Cardiac septum (tissue), 1 donor: ENCODE measurements at regions not wholly inside any gene's neighbourhood (a gene's known extent, or its start where the extent isn't known, plus 50 kb on each side); places are given as distances from the start of the nearest gene placed in this dataset.
"Not testable (repeated sequence)": the region's sequence is repeated elsewhere in the genome, so short reads cannot be mapped to it uniquely, and the experiment has no call there.

Source experiments
- DNase-seq: peaks from one replicate; pipeline ENCODE4 v3.0.0-alpha.2; 2020; ENCODE audit warnings: low spot score
- intact Hi-C: fragments of 100-400 bp; cut with DNase I; formaldehyde crosslinking; loops from one replicate; pipeline ENCODE4 v1.14.0; 2022
- donor health status: DM: no; HTN: no; CAD: no.

DNA sequence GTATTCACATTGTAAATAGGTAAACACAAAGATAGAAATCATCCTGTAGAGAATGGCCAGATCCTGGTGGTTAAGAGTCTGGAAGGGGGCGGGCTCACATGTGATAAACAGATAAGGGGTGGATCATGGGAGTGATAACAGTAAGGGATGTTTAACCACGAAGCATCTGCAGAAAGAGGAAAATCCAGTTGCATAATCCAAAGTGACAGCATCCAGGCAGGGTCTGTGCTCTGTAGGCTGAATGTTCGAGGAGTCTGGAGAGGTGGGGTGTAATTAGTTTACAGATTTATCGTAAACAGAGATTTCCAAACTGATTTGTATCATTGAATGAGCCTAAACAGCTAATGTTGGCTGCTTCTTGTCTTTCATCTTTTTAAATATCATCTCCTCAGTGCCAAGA, 1009.8 kb upstream of the SLIT2 start:
- no peak for DNase-seq
- intact Hi-C loops: no loop called here

DNA sequence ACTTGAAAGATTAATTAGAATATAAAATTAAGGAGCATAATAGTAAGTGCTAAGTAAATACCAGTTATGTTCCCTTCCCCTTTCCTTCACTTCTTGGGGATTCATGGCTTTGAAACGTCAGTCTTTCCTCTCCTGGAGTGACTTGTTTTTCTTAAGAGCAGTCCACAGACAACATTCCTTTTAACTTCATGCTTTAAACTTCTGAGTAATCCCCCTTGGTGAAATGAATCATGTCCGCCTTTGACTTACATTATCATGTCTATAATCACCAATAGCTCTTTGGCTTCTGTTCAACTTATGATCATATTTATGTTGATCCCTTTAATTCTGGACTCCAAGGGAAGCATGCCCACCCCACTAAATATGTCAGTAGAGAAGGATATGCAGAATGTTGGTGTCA, 1012.1 kb upstream of the SLIT2 start:
- intact Hi-C loops: no loop called here
- DNase-seq: no peak

DNA sequence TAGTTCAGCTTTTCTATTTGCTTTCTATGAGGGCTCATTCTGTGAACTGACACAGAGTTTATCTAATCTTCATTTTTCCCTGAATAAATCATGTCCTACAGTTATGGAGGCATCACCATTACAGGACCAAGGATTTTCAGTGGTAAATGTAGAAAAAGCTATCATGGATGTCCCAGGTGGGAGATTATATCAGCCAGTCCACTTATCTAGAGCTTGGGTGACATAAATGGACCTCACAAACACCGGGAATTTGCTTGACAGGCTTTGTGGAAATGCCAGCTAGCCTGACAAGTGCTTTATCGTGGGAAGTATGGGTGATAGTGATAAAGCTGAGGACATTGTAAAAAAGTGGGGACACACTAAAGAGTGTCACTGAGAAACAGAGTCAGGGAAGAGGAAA, 1015.2 kb upstream of the SLIT2 start:
- DNase-seq: no peak
- intact Hi-C loops: no loop called here

DNA sequence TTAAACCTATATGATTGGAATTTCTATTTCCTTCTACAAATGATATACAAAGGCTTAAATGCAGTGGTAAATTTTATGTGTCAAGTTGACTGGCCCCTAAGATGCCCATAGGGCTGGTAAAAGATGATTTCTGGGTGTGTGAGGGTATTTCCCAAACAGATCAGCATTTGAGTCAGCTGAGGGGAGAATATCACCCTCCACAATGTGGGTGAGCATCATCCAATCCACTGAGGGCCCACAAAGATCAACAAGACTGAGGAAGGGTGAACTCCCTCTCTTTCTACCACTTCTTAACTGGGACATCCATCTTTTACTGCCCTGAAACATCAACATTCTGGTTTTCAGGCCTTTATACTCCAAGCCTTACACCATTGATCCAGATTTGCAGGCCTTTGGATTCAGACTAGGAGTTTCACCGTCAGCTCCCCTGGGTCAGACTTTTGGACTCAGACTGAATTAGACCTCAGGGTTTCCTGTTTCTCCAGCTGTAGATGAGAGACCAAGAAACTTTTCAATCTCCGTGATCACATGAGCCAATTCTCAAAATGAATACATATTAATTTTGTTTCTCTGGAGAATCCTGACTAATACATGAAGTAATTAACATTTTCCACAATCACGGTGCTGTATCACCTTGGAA, 1020.7 kb upstream of the SLIT2 start:
- intact Hi-C loops: no loop called here
- DNase-seq: no peak

DNA sequence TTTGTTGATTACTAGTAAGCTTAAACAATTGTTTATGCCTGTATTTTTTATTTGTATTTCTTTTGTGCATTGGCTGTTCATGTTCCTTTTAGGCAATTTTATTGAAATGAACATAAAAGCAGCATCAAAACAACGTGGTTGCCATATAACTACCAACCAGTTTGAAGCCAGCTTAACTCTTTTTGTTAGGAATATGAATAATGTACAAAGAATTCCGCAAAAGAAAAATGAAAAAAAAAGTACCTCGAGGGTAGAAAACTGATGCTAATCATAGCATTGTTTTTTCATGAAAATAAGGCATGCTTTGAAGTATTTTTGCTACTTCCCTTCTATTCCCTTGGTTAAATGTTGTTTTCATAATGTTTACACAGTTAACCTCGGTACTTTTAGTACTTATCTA, 1024.0 kb upstream of the SLIT2 start:
- intact Hi-C loops: loop anchor here (5.0 to 10.0 kb wide), 2 partner anchors 1020 to 1457 kb away; no protein-coding TSS in a partner anchor
- DNase-seq: no peak

DNA sequence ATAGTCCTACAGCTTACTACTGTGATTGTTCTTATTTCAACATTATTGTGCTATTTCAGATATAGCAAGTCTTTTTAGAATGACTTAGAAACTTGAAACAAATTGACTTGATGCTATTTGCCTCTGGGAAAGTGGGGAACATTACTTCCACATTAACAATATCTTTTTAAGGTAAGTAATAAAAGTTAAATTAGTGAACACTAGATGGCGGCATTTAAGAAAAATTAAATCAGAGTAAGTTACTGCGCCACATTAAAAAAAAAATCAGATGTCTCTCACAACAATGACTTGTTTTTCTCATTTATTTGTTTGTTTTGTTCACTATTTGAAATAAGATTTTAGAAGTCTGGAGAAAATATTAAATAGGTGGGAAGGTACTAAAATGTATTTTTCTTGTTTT, 1026.9 kb upstream of the SLIT2 start:
- intact Hi-C loops: loop anchor here (5.0 to 10.0 kb wide), 2 partner anchors 1022 to 1460 kb away; no protein-coding TSS in a partner anchor
- no peak for DNase-seq

DNA sequence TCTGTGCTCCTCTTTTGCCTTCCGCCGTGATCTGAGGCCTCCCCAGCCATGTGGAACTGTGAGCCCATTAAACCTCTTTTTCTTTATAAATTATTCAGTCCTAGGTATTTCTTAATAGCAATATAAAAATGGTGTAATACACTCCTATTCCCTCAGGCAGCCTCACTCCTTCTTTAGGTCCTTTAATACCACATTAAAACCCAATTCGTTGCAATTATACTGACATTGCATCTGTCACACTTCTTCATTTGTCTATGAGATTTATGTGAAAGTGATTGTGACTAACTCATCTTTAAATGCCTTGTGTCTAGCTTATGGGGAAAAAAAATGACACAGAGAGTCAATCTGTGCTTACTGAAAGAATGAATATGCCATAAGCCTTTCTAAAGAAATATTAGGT, 1035.2 kb upstream of the SLIT2 start:
- DNase-seq: no peak
- intact Hi-C loops: no loop called here

DNA sequence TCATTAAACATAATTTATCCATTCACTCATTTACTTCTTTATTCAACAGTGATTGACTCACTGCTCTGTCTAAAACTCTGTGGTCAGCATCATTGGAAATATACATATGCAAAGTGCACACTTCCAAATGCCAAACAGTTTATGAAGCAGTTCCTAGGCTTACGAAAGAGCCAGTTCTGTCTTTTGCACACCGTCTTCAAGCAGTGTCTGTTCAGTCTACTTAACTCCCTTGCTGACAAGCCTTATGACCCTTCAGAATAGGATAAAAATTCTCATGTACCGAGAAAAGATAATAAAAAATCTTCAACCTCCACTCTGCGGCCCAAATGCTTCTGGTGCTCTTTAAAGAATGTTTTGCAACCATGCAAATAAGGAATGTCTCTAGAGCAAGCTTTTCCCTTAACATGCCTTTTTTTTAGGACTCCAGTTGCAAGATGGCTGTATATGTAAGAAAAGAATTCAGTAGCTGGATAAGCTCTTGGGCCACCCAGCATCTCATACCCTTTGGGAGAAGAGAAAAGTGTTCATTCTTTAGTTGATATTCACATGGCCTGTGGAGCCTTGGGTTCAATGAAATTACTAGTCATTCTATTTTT, 1037.0 kb upstream of the SLIT2 start:
- intact Hi-C loops: no loop called here
- DNase-seq: no peak

DNA sequence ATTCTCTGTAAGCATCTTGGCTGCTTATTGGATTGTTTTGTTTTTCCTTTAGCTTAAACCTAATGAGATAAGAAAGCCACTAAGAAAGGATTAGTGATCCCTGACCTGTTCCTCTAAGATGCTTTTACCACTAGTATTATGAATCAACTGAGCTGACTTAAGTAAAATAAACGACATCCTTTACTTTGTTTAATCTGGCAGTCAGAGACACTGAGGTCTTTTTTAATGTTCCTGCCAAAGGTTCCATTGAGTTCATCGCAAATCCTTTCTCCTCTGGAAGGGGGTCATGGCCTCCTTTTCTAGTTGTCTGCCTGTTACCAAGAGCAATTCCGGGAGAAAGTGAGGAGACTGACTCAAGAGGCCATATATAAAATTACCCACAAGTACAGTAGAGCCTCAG, 1038.3 kb upstream of the SLIT2 start:
- no peak for DNase-seq
- intact Hi-C loops: no loop called here

DNA sequence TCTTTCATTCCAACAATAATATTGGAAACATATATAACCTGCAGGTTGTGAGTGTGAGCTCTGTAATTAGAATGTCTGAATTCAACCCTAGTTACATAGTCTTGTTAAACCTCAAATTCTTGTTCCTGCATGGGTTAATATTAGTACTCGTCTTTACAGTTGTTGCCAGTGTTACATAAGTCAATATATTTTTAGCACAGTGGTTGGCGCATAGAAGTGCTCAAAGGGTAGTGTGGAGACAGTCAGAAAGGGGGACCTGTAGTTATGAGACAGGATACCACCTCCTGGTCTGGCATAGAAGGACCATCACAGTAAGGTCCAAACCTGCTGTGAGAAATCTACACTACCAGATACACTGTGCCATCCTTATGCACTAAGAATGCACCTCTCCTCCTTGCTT, 1045.9 kb upstream of the SLIT2 start:
- DNase-seq: no peak
- intact Hi-C loops: no loop called here

DNA sequence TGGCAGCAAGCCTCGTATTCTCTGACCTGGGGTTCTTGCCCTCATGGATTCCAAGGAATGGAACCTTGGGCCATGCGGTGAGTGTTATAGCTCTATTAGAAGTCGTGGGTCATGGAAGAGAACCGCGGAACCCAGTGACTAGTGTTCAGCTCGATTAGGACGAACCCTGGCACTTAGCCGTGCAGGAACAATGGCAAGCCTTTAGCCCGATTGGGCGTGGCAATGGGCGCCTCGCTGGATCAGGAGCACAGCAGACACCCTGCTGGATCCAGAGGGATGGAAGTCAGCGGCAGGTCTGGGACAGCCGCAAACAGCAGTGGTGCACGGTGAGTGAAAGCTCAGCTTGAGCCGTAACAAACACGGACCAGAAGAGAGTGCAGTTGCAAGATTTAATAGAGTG, 1053.9 kb upstream of the SLIT2 start:
- DNase-seq, intact Hi-C loops: not testable (repeated sequence)

DNA sequence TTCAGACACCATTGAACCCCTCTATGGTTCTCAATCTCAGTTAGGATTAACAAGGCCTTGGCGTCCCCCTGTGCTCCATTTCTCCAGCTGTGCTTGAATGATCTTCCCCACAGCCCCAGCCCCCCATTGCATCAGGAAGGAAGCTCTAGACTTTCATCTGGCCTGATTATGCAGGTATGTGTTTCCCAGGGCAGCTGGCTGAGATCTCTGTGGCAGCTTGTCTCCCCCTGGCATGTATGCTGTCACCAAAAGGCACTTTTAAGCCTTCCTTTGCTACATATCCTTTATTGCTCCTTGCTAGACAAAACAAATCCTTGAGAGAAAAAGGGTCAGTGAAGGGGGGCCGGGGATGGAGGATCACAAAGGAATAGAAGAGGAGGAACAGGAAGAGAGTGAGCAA, 1056.0 kb upstream of the SLIT2 start:
- intact Hi-C loops: no loop called here
- no peak for DNase-seq

DNA sequence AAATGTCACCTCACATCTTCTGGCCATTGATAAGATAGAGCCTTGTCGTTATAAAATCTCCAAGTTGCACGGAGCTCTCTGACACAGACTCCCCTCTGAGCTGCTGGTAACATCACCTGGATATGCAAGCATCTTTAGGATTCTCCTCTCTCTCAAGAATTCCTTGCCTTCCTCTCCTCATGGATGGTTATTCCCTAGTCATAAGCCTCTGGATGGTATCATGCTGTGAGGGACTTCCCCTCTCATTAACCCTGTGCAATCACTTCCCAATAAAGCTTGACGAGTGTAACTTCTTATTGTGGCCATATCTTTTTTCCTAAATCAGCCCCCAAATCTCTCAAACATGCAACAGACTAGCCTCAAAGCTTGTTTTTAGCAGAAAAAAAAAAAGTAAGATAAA, 1057.0 kb upstream of the SLIT2 start:
- DNase-seq: no peak

DNA sequence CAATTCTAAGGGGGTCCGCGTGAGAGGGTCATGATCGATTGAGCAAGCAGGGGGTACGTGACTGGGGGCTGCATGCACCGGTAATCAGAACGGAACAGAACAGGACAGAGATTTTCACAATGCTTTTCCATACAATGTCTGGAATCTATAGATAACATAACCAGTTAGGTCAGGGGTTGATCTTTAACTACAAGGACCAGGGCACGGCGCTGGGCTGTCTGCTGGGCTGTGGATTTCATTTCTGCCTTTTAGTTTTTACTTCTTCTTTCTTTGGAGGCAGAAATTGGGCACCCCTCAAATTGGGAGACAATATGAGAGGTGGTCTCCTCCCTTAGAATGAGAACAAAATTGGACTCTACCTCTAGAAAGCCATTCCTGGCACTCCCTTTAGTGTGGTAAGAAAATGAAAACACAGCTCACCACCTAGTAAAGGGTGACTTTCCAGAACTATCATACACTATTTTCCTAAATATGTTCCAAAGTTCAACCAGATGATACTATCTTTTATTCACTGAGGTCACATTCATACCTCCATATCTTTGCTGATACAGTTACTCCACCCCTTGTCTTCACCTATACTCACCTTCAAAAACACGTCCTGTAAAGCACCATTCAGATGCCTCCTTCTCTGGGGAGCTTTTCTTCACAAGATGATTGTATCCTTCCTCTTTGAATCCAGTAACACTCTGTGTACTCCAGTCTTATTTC, 1058.3 kb upstream of the SLIT2 start:
- intact Hi-C loops: no loop called here
- DNase-seq: no peak

More for the DNA sequence above, 1057.0 kb upstream of the SLIT2 start:
- intact Hi-C loops: no loop called here

DNA sequence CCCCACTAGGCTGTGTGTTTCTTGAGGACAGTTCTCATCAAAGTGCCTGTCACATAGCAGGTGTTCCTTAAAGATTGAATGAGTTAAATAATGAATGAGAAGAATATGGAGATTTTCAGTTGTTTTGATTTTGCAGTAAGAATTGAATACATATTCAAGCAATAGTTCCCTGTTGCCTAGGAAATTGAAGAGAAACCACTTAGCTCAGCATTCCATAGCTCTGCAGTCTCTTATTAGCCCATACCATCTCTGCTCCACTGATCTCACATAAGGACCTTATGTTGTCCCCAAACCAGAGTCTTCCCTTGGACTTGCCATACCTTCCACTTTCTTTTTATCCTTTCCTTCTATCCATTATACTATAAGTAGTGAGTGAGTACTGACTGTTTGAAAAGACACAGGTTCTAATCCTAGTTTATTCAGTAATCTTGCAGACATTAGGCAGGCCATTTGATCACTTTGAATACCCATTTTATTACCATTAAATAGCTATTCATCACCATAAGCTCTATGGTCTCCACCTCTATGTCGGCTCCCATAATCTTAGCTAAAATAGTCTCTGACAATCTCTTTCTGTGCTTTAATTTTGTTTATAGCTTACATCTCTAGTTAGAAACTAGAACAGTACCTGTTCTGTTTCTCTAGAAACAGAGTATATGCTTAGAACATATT, 1059.6 kb upstream of the SLIT2 start:
- DNase-seq: no peak

DNA sequence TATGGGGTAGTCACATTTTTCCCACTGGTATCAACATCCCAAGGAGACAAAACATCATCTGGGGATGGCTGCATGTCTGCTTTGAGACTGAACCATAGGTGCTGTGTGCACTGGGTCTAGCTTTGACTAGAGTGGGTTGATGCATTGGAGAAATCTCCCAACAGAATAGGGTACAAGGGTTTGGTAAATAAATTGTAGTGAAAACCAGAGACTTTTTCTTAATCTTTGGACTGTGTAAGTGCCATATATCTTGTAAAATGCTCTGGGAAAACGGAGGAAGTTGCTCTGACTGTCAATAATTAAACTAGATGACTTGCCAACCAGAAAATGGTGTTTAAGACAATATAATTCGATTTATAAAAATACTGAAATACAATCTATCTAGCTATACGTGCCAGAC, 1064.0 kb upstream of the SLIT2 start:
- intact Hi-C loops: no loop called here
- no peak for DNase-seq

More for the DNA sequence above, 1059.6 kb upstream of the SLIT2 start:
- intact Hi-C loops: no loop called here

DNA sequence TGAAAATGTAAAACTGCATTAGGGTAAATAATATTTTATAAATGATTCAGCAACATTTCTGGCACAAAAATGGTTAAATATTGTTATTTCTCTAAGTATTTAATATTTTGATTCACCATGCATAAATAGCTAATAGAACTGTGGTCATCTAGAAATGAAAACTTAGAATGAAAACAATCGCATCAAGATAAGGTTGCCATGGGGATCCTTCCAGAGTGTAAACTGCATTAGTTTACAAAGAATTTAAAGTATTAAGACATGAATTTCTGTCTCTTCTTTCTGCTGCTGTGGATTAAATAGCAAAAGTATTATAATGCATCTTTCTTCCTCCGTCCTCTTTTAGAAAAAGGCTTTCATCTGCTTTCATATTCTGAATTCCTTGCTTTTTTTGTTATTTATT, 1064.6 kb upstream of the SLIT2 start:
- no peak for DNase-seq
- intact Hi-C loops: no loop called here

DNA sequence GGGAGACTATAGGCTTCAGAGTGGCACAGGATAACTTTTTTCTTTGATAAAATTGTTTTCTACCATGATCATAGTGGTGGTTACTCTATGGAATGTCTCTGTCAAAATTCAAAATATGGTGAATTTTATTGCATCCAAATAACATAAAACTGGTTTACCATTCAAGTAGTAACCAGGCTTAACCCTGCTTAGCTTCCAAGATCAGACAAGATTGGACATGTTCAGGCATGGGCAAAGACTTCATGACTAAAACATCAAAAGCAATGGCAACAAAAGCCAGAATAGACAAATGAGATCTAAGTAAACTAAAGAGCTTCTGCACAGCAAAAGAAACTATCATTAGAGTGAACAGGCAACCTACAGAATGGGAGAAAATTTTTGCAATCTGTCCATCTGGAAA, 1070.1 kb upstream of the SLIT2 start:
- DNase-seq, intact Hi-C loops: not testable (repeated sequence)

DNA sequence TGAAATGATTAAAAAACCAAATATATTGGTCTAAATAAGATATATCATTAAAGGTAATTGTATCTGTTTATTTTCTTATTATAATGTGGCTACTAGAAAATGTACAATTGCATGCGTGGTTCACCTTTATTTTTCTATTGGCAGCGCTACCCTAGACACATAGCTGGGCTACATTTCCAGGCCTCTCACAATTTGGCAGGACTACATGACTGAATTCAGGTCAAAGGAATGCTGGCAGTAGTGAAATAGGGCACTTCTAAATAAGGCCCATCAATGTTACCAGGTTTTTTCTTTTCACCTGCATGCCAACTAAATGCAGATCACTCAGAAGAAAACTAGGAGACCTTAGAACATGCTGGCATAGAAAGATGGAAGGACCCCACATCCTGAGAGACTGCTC, 1072.9 kb upstream of the SLIT2 start:
- DNase-seq: no peak
- intact Hi-C loops: no loop called here

DNA sequence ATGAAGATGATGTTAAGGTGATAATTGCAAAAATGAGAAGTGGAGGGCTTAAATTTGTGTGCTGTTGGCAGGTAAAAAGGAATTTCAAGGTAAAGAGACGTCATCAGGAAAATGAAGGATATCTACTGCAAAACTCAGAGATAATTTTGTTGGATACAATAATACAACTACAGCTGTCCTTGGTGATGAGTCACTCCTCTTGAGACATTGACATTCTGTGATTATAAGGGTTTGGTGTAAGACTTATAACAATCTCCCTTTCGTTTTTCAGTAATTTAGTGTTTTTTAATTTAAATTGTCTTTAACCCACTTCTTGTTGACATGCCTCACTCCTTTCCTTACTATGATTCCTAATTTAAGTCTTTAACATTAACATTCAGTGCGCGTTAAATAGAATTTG, 1074.1 kb upstream of the SLIT2 start:
- intact Hi-C loops: no loop called here
- no peak for DNase-seq

DNA sequence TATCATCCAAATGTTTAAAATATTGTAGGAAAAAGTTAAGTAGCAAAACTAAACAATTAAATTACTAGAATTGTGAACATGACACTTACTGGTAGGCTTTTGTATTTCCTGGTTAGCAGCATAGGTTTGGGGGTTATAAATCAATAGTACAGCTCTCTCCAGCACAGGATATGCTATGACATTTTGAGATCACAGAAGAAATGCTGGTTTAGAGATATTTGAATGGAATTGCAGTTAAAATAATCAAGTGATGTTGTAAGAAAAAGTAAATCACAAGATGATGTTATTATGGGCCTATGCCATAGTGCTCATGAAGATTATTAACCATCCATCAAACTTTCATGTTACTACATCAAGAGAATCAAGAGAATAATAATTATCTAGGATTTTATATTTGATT, 1079.9 kb upstream of the SLIT2 start:
- no peak for DNase-seq
- intact Hi-C loops: no loop called here
